Lung (tissue), 11 donors: ENCODE measurements at regions not wholly inside any gene's neighbourhood (a gene's known extent, or its start where the extent isn't known, plus 50 kb on each side); places are given as distances from the start of the nearest gene placed in this dataset.

ENCODE experiments used
- ATAC-seq: fragments of 200-7000 bp; cut with Tn5 transposase; one replicate; pipeline ENCODE4 v1.9.1; 2020; ENCODE audit warnings: moderate number of reproducible peaks; ENCODE audit not compliant: insufficient read depth, low FRiP score
- DNase-seq, 3 donors: peaks; one replicate each; pipeline ENCODE4 v3.0.0-alpha.2; 2013 to 2017
- H3K27ac ChIP-seq, 2 donors: one replicate each; pipeline ENCODE4 v1.5.1; 2013; ENCODE audit warnings: mild to moderate bottlenecking in 2 of 2, moderate library complexity in 2 of 2, control low read depth in 1 of 2, inconsistent platforms in 1 of 2, low read depth in 1 of 2, low read length in 1 of 2
- H3K27me3 ChIP-seq, 3 donors: one replicate each; pipeline ENCODE4 v1.5.1; 2013; ENCODE audit warnings: low read length in 2 of 3; ENCODE audit not compliant: control insufficient read depth in 3 of 3, insufficient read depth in 3 of 3
- H3K36me3 ChIP-seq, 4 donors: one replicate each; pipeline ENCODE4 v1.5.1; 2013; ENCODE audit warnings: low read length in 4 of 4, mild to moderate bottlenecking in 1 of 4, moderate library complexity in 1 of 4; ENCODE audit not compliant: control insufficient read depth in 4 of 4, insufficient read depth in 4 of 4
- H3K4me1 ChIP-seq, 5 donors: one replicate each; pipeline ENCODE4 v1.5.1; 2013; ENCODE audit warnings: low read length in 5 of 5, mild to moderate bottlenecking in 2 of 5, moderate library complexity in 1 of 5; ENCODE audit not compliant: control insufficient read depth in 5 of 5, insufficient read depth in 5 of 5
- H3K4me3 ChIP-seq: one replicate; pipeline ENCODE4 v1.5.1; 2013; ENCODE audit warnings: mild to moderate bottlenecking, control low read depth, moderate library complexity
- H3K9ac ChIP-seq, 2 donors: one replicate each; pipeline ENCODE4 v1.5.1; 2013; ENCODE audit warnings: low read length in 2 of 2, control low read depth in 1 of 2; ENCODE audit not compliant: insufficient read depth in 1 of 2
- H3K9me3 ChIP-seq, 4 donors: one replicate each; pipeline ENCODE4 v1.5.1; 2013; ENCODE audit warnings: low read length in 3 of 4, mild to moderate bottlenecking in 1 of 4, moderate library complexity in 1 of 4; ENCODE audit not compliant: control insufficient read depth in 4 of 4, insufficient read depth in 3 of 4
- WGBS, 2 donors: extraction: QIAGEN DNeasy Blood & Tissue Kit; methylation state at CpG; one replicate each; pipeline ENCODE4 v1.1.7; 2013; 5-methylcytosine and 5-hydroxymethylcytosine counted together
- TF ChIP-seq, protein P1 (sequence below): IDR thresholded peaks from 2 replicates; pipeline ENCODE4 v1.5.1; 2012; ENCODE audit warnings: mild to moderate bottlenecking; ENCODE audit errors: control extremely low read depth, extremely low read depth
- donor health status: control.
- donor health status: control.
- donor health status: Bipolar disorder and iron deficiency.
- donor health status: healthy.
- donor health status: DM: yes; HTN: yes; CAD: no.

DNA sequence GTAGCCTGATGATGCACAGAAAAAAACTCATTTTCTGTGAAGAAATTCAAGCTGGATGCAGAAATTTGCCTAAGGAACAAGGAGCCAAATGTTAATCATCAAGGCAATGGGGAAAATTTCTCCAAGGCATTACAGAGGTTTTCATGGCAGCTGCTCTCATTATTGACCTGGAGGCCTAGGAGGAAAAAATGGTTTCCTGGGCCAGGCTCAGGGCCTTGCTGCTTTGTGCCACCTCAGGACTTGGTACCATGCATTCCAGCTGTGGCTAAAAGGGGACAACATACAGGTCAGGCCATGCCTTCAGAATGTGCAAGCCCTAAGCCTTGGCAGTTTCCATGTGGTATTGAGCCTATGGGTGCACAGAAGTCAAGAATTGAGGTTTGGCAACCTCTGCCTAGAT is 1320.1 kb upstream of the MIR17HG start:
- no peak overlapping the region for H3K27ac ChIP-seq
- H3K9ac ChIP-seq: no peak overlapping the region
- peaks cover 0 to 7% (median 3%) of the 10 kb centered on the region in 4 donors for H3K9me3 ChIP-seq
- H3K4me3 ChIP-seq: no peak overlapping the region
- no peaks in the 10 kb centered on the region for H3K36me3 ChIP-seq
- TF ChIP-seq, protein P1, sequence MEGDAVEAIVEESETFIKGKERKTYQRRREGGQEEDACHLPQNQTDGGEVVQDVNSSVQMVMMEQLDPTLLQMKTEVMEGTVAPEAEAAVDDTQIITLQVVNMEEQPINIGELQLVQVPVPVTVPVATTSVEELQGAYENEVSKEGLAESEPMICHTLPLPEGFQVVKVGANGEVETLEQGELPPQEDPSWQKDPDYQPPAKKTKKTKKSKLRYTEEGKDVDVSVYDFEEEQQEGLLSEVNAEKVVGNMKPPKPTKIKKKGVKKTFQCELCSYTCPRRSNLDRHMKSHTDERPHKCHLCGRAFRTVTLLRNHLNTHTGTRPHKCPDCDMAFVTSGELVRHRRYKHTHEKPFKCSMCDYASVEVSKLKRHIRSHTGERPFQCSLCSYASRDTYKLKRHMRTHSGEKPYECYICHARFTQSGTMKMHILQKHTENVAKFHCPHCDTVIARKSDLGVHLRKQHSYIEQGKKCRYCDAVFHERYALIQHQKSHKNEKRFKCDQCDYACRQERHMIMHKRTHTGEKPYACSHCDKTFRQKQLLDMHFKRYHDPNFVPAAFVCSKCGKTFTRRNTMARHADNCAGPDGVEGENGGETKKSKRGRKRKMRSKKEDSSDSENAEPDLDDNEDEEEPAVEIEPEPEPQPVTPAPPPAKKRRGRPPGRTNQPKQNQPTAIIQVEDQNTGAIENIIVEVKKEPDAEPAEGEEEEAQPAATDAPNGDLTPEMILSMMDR: no peak
- no peaks in the 10 kb centered on the region for H3K27me3 ChIP-seq
- DNase-seq (no peak), ATAC-seq (no peak)
- H3K4me1 ChIP-seq: no peaks in the 10 kb centered on the region

DNA sequence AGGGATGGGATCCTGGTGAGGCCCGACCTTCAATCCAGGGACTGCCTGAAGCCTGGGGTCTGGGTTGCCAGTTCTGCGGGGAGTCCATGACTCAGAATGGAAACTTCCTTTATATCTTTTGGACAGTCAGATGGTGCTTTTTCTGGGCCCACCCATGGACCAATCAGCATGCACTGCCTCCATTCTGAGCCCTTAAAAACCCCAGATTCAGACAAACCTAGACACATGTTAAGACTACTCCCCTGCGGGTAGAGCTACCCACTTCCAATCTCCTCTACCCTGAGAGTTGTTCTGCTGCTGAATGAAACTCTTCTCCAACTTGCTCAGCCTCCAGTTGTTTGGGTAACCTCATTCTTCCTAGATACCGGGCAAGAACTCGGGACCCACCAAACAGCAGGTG is 1315.2 kb upstream of the MIR17HG start:
- H3K9ac ChIP-seq: no peak overlapping the region
- no peaks in the 10 kb centered on the region for H3K27me3 ChIP-seq
- no peak overlapping the region for H3K4me3 ChIP-seq
- TF ChIP-seq, protein P1: no peak
- DNase-seq: no peak
- H3K27ac ChIP-seq: no peak overlapping the region
- no peaks in the 10 kb centered on the region for H3K4me1 ChIP-seq
- ATAC-seq: no peak
- no peaks in the 10 kb centered on the region for H3K36me3 ChIP-seq
- peaks cover 0 to 10% (median 3%) of the 10 kb centered on the region in 4 donors for H3K9me3 ChIP-seq
- 86 to 91% methylated on average over 5 of the region's 5 CpGs for WGBS, 2 donors

DNA sequence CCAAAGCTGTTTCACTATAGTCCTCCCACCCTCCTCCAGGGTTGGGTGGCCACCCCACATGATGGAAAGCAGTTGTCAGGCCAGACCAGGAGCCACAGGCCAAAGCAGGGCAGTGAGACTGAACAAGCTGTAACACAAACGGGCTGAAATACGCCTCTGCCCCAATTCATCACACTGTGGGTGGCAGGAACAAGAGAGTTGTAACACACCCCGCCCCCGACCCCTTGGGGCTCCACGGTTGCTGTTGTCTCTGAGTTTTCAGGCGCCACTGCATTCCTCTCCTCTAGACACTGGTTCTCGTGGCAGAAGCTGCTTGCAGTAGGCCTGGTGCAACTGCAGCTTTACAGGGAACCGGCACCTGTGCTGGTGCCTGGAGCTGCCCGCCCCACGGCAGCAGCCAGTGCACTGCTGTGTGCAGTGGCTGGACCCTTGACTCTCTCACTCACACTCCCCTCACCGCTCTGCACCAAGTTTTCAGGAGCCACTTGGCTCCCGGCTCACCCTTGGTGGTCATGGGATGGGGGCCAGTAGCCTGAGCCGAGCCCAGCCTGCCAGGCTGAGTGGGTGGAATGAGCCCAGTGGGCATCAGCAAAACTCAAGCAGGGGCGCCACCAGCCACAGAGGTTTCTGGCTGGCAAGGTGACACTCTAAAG is 1314.5 kb upstream of the MIR17HG start:
- H3K4me3 ChIP-seq: no peak overlapping the region
- TF ChIP-seq, protein P1: no peak
- WGBS, 2 donors: 85 to 89% methylated on average over 14 of the region's 14 CpGs
- H3K27ac ChIP-seq: no peak overlapping the region
- DNase-seq: no peak
- no peak for ATAC-seq
- no peaks in the 10 kb centered on the region for H3K27me3 ChIP-seq
- H3K4me1 ChIP-seq: no peaks in the 10 kb centered on the region
- H3K9me3 ChIP-seq: peaks cover 0 to 3% (median 1%) of the 10 kb centered on the region in 4 donors
- H3K9ac ChIP-seq: no peak overlapping the region
- no peaks in the 10 kb centered on the region for H3K36me3 ChIP-seq

DNA sequence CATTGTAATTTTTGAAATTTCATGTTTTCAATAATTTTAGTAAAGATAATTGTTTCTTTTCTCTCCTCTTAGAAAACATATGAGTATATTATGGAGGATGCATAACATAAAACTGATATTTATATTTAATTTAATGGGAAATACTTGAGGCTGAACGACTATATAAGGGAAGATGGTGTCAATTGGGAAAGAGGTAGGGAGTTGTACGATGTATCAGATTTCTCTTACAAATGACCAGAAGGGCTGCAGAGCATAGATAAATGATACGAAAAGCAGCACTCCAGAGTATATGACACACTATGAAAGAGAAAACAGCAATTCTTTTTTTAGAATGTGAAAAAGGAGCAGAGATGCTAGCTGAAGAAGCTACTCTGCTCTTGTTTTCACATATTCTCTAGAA is 1308.0 kb upstream of the MIR17HG start:
- no peak for ATAC-seq
- H3K9ac ChIP-seq: no peak overlapping the region
- no peak overlapping the region for H3K27ac ChIP-seq
- 68 to 86% methylated on average over 3 of the region's 3 CpGs for WGBS, 2 donors
- peaks cover 0 to 4% (median 0%) of the 10 kb centered on the region in 4 donors for H3K9me3 ChIP-seq
- no peaks in the 10 kb centered on the region for H3K36me3 ChIP-seq
- TF ChIP-seq, protein P1: no peak
- DNase-seq: no peak
- H3K4me3 ChIP-seq: no peak overlapping the region
- no peaks in the 10 kb centered on the region for H3K4me1 ChIP-seq
- H3K27me3 ChIP-seq: no peaks in the 10 kb centered on the region
